IMR-90 (cell line): ENCODE measurements at regions not wholly inside any gene's neighbourhood (a gene's known extent, or its start where the extent isn't known, plus 50 kb on each side); places are given as distances from the start of the nearest gene placed in this dataset.

ENCODE experiments used
- ATAC-seq: fragments of 200-7000 bp; cut with Tn5 transposase; 2 replicates; pipeline ENCODE4 v1.9.1; 2020; ENCODE audit warnings: low read depth, mild to moderate bottlenecking, moderate library complexity
- BruUV-seq: library from RNA; stranded (reverse); fragments of 400-500 nt; replicated peaks from 2 replicates; lab custom pipeline; 2021; lab: Mats Ljungman, UMichigan
- CTCF ChIA-PET: fragments of 300-600 bp; formaldehyde crosslinking; extraction: SDS; loops from one replicate; lab custom pipeline; 2021; ENCODE audit warnings: antibody characterized with exemption; lab: Yijun Ruan, JAX
- POLR2A ChIA-PET: fragments of 300-600 bp; sonication (Branson Sonifier 250); formaldehyde crosslinking; loops from one replicate; lab custom pipeline; 2022; ENCODE audit warnings: antibody characterized with exemption; ENCODE audit not compliant: unreplicated experiment; lab: Charles Lee
- DNase-seq: peaks from one replicate; pipeline ENCODE4 v3.0.0; 2013
- H2AFZ ChIP-seq: replicated peaks from 2 replicates; pipeline ENCODE3; 2013; ENCODE audit warnings: low read length, mild to moderate bottlenecking; ENCODE audit not compliant: poor library complexity
- H2AK5ac ChIP-seq: 2 replicates; pipeline ENCODE4 v1.6.1; 2013; ENCODE audit warnings: low read depth, low read length, inconsistent platforms
- H2AK9ac ChIP-seq: replicated peaks from 2 replicates; pipeline ENCODE3; 2013; ENCODE audit warnings: mild to moderate bottlenecking, low read depth, low read length, moderate library complexity; ENCODE audit not compliant: poor library complexity
- H2BK120ac ChIP-seq: 2 replicates; pipeline ENCODE4 v1.6.1; 2013; ENCODE audit warnings: low read depth, low read length, inconsistent platforms
- H2BK15ac ChIP-seq: 3 replicates; pipeline ENCODE4 v1.6.1; 2013; ENCODE audit warnings: low read depth, low read length, inconsistent platforms
- H2BK20ac ChIP-seq: 2 replicates; pipeline ENCODE4 v1.6.1; 2013; ENCODE audit warnings: low read depth, mild to moderate bottlenecking, inconsistent platforms, low read length, moderate library complexity
- H2BK5ac ChIP-seq: 2 replicates; pipeline ENCODE4 v1.6.1; 2013; ENCODE audit warnings: mild to moderate bottlenecking, low read depth, low read length, inconsistent platforms; ENCODE audit not compliant: poor library complexity, severe bottlenecking
- H3K14ac ChIP-seq: replicated peaks from 2 replicates; pipeline ENCODE4 v1.6.1; 2013; ENCODE audit warnings: low read depth, low read length, inconsistent platforms
- H3K18ac ChIP-seq: 2 replicates; pipeline ENCODE4 v1.6.1; 2013; ENCODE audit warnings: low read depth, low read length, control low read depth
- H3K23ac ChIP-seq: 2 replicates; pipeline ENCODE4 v1.6.1; 2013; ENCODE audit warnings: low read depth, low read length, inconsistent platforms
- H3K27ac ChIP-seq: 2 replicates; pipeline ENCODE4 v1.5.1; 2013; ENCODE audit warnings: mild to moderate bottlenecking, control low read depth, low read length; ENCODE audit not compliant: insufficient read depth
- H3K27me3 ChIP-seq: 2 replicates; pipeline ENCODE4 v1.6.1; 2013; ENCODE audit warnings: low read length; ENCODE audit not compliant: control insufficient read depth, insufficient read depth
- H3K36me3 ChIP-seq: 2 replicates; pipeline ENCODE4 v1.6.1; 2013; ENCODE audit warnings: low read length, mixed read lengths; ENCODE audit not compliant: control insufficient read depth, insufficient read depth
- H3K4ac ChIP-seq: 2 replicates; pipeline ENCODE4 v1.6.1; 2013; ENCODE audit warnings: low read depth, low read length, inconsistent platforms
- H3K4me1 ChIP-seq: 2 replicates; pipeline ENCODE4 v1.6.1; 2013; ENCODE audit warnings: low read length, mixed read lengths; ENCODE audit not compliant: control insufficient read depth, insufficient read depth
- H3K4me2 ChIP-seq: 2 replicates; pipeline ENCODE4 v1.6.1; 2013; ENCODE audit warnings: low read depth, mild to moderate bottlenecking, control low read depth, low read length, moderate library complexity
- H3K4me3 ChIP-seq: 2 replicates; pipeline ENCODE4 v1.5.1; 2013; ENCODE audit warnings: low read depth, mild to moderate bottlenecking, control low read depth, low read length, moderate library complexity; ENCODE audit not compliant: insufficient read depth
- H3K56ac ChIP-seq: 2 replicates; pipeline ENCODE4 v1.6.1; 2013; ENCODE audit warnings: low read length, inconsistent platforms; ENCODE audit not compliant: insufficient read depth; ENCODE audit errors: extremely low read depth
- H3K79me1 ChIP-seq, 2 experiments: 2 replicates each; pipeline ENCODE4 v1.6.1; 2013; ENCODE audit warnings: low read length in 2 of 2, inconsistent platforms in 1 of 2, low read depth in 1 of 2
- H3K9ac ChIP-seq: 2 replicates; pipeline ENCODE4 v1.6.1; 2013; ENCODE audit warnings: low read depth, low read length, control low read depth
- H3K9me1 ChIP-seq: 2 replicates; pipeline ENCODE4 v1.6.1; 2013; ENCODE audit warnings: low read length, inconsistent platforms; ENCODE audit not compliant: insufficient read depth
- H3K9me3 ChIP-seq: 2 replicates; pipeline ENCODE4 v1.6.1; 2013; ENCODE audit warnings: low read length; ENCODE audit not compliant: control insufficient read depth, insufficient read depth
- H4K20me1 ChIP-seq: 2 replicates; pipeline ENCODE4 v1.6.1; 2013; ENCODE audit warnings: low read length, inconsistent platforms; ENCODE audit not compliant: insufficient read depth
- H4K5ac ChIP-seq: 2 replicates; pipeline ENCODE4 v1.6.1; 2013; ENCODE audit warnings: mild to moderate bottlenecking, low read depth, low read length, control low read depth
- H4K8ac ChIP-seq, 2 experiments: 2 replicates each; pipeline ENCODE4 v1.6.1; 2013; ENCODE audit warnings: low read depth in 2 of 2, low read length in 2 of 2, control low read depth in 1 of 2, inconsistent platforms in 1 of 2
- H4K91ac ChIP-seq: 2 replicates; pipeline ENCODE4 v1.6.1; 2013; ENCODE audit warnings: low read depth, low read length, inconsistent platforms; ENCODE audit not compliant: insufficient read depth
- BHLHE40 ChIP-seq: fragments of 150-350 bp; IDR thresholded peaks from 2 replicates; pipeline ENCODE4 v1.6.1; 2016; ENCODE audit warnings: mild to moderate bottlenecking, low read depth, low read length
- CEBPB ChIP-seq: IDR thresholded peaks from 2 replicates; pipeline ENCODE4 v1.6.1; 2012; ENCODE audit warnings: low read depth, low read length, improper control_type of control experiment
- CHD1 ChIP-seq: IDR thresholded peaks from 2 replicates; pipeline ENCODE4 v1.6.1; 2012; ENCODE audit warnings: low read depth, low read length, improper control_type of control experiment
- CTCF ChIP-seq: conservative IDR thresholded peaks from 2 replicates; pipeline ENCODE4 v1.5.1; 2012; ENCODE audit warnings: mild to moderate bottlenecking, low read depth, low read length, improper control_type of control experiment
- ELK1 ChIP-seq: fragments of 150-350 bp; IDR thresholded peaks from 2 replicates; pipeline ENCODE4 v1.6.1; 2016; ENCODE audit warnings: low read depth, mild to moderate bottlenecking, low read length, moderate library complexity, borderline replicate concordance
- FOS ChIP-seq: fragments of 150-350 bp; IDR thresholded peaks from 2 replicates; pipeline ENCODE4 v1.6.1; 2016; ENCODE audit warnings: low read depth, low read length
- MAFK ChIP-seq: IDR thresholded peaks from 2 replicates; pipeline ENCODE4 v1.6.1; 2012; ENCODE audit warnings: low read depth, low read length, improper control_type of control experiment
- MAZ ChIP-seq: IDR thresholded peaks from 2 replicates; pipeline ENCODE4 v1.6.1; 2012; ENCODE audit warnings: low read depth, mild to moderate bottlenecking, low read length, improper control_type of control experiment, moderate library complexity, borderline replicate concordance
- MXI1 ChIP-seq: IDR thresholded peaks from 2 replicates; pipeline ENCODE4 v1.6.1; 2012; ENCODE audit warnings: low read depth, mild to moderate bottlenecking, low read length, moderate library complexity, borderline replicate concordance
- NFE2L2 ChIP-seq: fragments of 150-350 bp; IDR thresholded peaks from 2 replicates; pipeline ENCODE4 v1.6.1; 2016; ENCODE audit warnings: low read depth, mild to moderate bottlenecking, low read length
- POLR2A ChIP-seq: IDR thresholded peaks from 2 replicates; pipeline ENCODE4 v1.6.1; 2012; ENCODE audit warnings: mild to moderate bottlenecking, low read depth, low read length
- RAD21 ChIP-seq: IDR thresholded peaks from 2 replicates; pipeline ENCODE4 v1.6.1; 2012; ENCODE audit warnings: low read length, improper control_type of control experiment
- RCOR1 ChIP-seq: IDR thresholded peaks from 2 replicates; pipeline ENCODE4 v1.6.1; 2012; ENCODE audit warnings: mild to moderate bottlenecking, low read length, improper control_type of control experiment; ENCODE audit not compliant: insufficient replicate concordance
- RFX5 ChIP-seq: IDR thresholded peaks from 2 replicates; pipeline ENCODE4 v1.8.0; 2012; ENCODE audit warnings: low read depth, mild to moderate bottlenecking, low read length, moderate library complexity
- SMC3 ChIP-seq: fragments of 150-350 bp; IDR thresholded peaks from 2 replicates; pipeline ENCODE4 v1.6.1; 2016; ENCODE audit warnings: low read depth, mild to moderate bottlenecking, antibody characterized with exemption, low read length, moderate library complexity
- USF2 ChIP-seq: fragments of 150-350 bp; IDR thresholded peaks from 2 replicates; pipeline ENCODE4 v1.6.1; 2017; ENCODE audit warnings: mild to moderate bottlenecking, antibody characterized with exemption, low read length, low read depth
- WGBS, 2 experiments: methylation state at CpG; one replicate each; pipeline versions ENCODE4 v1.1.5 to v1.1.7; 2013; ENCODE audit warnings: missing lambda C conversion rate in 2 of 2; ENCODE audit not compliant: insufficient read length in 1 of 2; ENCODE audit errors: extremely low coverage in 2 of 2; 5-methylcytosine and 5-hydroxymethylcytosine counted together
- dilution Hi-C: fragments of 300-500 bp; cut with HindIII; formaldehyde crosslinking; loops from one replicate; pipeline ENCODE4 v1.14.3; 2018; ENCODE audit warnings: low sequenced_read_pairs; ENCODE audit not compliant: unreplicated experiment
- in situ Hi-C: fragments of 300-500 bp; cut with MboI; formaldehyde crosslinking; loops from 3 replicates; pipeline ENCODE4 v1.14.3; 2019; ENCODE audit warnings: low sequenced_read_pairs, inconsistent platforms, mixed read lengths
- intact Hi-C: fragments of 100-400 bp; cut with micrococcal nuclease; formaldehyde crosslinking; loops from 2 replicates; pipeline ENCODE4 v1.10.0; 2022

GRCh38 chr5:142239394-142240159 is 85.2 kb downstream of the SPRY4 start:
- Histone ChIP-seq H2AK5ac (no peak overlapping the region), H4K8ac (no peak overlapping the region), H3K56ac (no peak overlapping the region), H3K9ac (no peak overlapping the region), H2AK9ac (no peak overlapping the region), H2BK20ac (no peak overlapping the region), H3K4me2 (no peak overlapping the region), H3K27ac (no peak overlapping the region), H3K23ac (no peak overlapping the region), H4K20me1 (no peaks in the 10 kb centered on the region), H3K4me1 (no peaks in the 10 kb centered on the region), H3K27me3 (no peaks in the 10 kb centered on the region), H4K91ac (no peak overlapping the region), H2BK15ac (no peak overlapping the region), H3K79me1 (no peaks in the 10 kb centered on the region), H4K5ac (no peak overlapping the region), H3K9me1 (no peaks in the 10 kb centered on the region; the same call in 1 of the 2 replicates), H3K4me3 (no peak overlapping the region), H2BK120ac (no peak overlapping the region), H3K9me3 (peaks cover 2% of the 10 kb centered on the region; the same call in 1 of the 2 replicates), H3K14ac (no peak overlapping the region), H3K18ac (no peak overlapping the region), H3K4ac (no peak overlapping the region), H3K36me3 (no peaks in the 10 kb centered on the region), H2BK5ac (no peak overlapping the region), H2AFZ (no peak overlapping the region)
- CTCF ChIA-PET = interaction anchor here (0.6 to 0.7 kb wide), 2 partner anchors 12 to 287 kb away, joined by 3 to 4 read pairs; no protein-coding TSS in a partner anchor
- no peak for ATAC-seq
- intact Hi-C loops = no loop called here
- in situ Hi-C loops = no loop called here
- WGBS, 2 experiments = 80% methylated on average over 1 of the region's 4 CpGs; no CpG with 5 or more reads in 1 of the 2 experiments
- TF ChIP-seq CHD1 (no peak), CEBPB (no peak), MAZ (no peak), BHLHE40 (no peak), RFX5 (no peak), RAD21 (no peak), RCOR1 (no peak), NFE2L2 (no peak), SMC3 (no peak), CTCF (no peak), USF2 (no peak), ELK1 (no peak), POLR2A (no peak), MAFK (no peak), MXI1 (no peak), FOS (no peak)
- no peak for DNase-seq
- POLR2A ChIA-PET = no interaction called here
- BruUV-seq = no TSS peak
- dilution Hi-C loops = no loop called here
